GM06990 (cell line): ENCODE measurements at regions not wholly inside any gene's neighbourhood (a gene's known extent, or its start where the extent isn't known, plus 50 kb on each side); places are given as distances from the start of the nearest gene placed in this dataset.

Source experiments
- DNase-seq: peaks from one replicate; pipeline ENCODE4 v3.0.0-alpha.2; 2011; ENCODE audit not compliant: insufficient read length; ENCODE audit errors: extremely low read depth
- H3K27me3 ChIP-seq: replicated peaks from 2 replicates; pipeline ENCODE4 v1.6.0; 2011; ENCODE audit warnings: low read length; ENCODE audit not compliant: control insufficient read depth, insufficient read depth
- H3K36me3 ChIP-seq: 2 replicates; pipeline ENCODE4 v1.5.1; 2011; ENCODE audit warnings: low read length; ENCODE audit not compliant: control insufficient read depth, insufficient read depth
- H3K4me3 ChIP-seq: replicated peaks from 2 replicates; pipeline ENCODE4 v1.5.1; 2011; ENCODE audit warnings: low read depth, mild to moderate bottlenecking, control low read depth, low read length
- CTCF ChIP-seq: IDR thresholded peaks from 2 replicates; pipeline ENCODE4 v1.5.1; 2011; ENCODE audit warnings: low read length, control low read depth, mild to moderate bottlenecking, inconsistent platforms; ENCODE audit not compliant: insufficient read depth, poor library complexity, severe bottlenecking

- Histone ChIP-seq H3K4me3 (no peak overlapping the region), H3K27me3 (no peaks in the 10 kb centered on the region), H3K36me3 (no peaks in the 10 kb centered on the region)
- no peak for TF ChIP-seq CTCF
- DNase-seq, result no peak
Observed at GRCh38 chr9:91056486-91056885, 254.9 kb downstream of the SYK start.

GRCh38 chr9:91056917-91057316, 255.3 kb downstream of the SYK start:
- Histone ChIP-seq H3K36me3 (no peaks in the 10 kb centered on the region), H3K27me3 (no peaks in the 10 kb centered on the region), H3K4me3 (no peak overlapping the region)
- TF ChIP-seq CTCF, result no peak
- DNase-seq, result no peak

GRCh38 chr9:91059713-91060112, 258.1 kb downstream of the SYK start:
- H3K36me3 ChIP-seq, result no peaks in the 10 kb centered on the region
- DNase-seq, result no peak
- H3K27me3 ChIP-seq, result no peaks in the 10 kb centered on the region; the same call in 1 of the 2 replicates

GRCh38 chr9:91060520-91061343, 259.1 kb downstream of the SYK start:
- Histone ChIP-seq H3K4me3 (no peak overlapping the region), H3K36me3 (no peaks in the 10 kb centered on the region), H3K27me3 (no peaks in the 10 kb centered on the region; the same call in 1 of the 2 replicates)
- DNase-seq, result no peak
- no peak for TF ChIP-seq CTCF

More at GRCh38 chr9:91059713-91060112, 258.1 kb downstream of the SYK start:
- no peak for TF ChIP-seq CTCF
- H3K4me3 ChIP-seq, result no peak overlapping the region

- Histone ChIP-seq H3K4me3 (no peak overlapping the region), H3K27me3 (no peaks in the 10 kb centered on the region; the same call in 1 of the 2 replicates), H3K36me3 (no peaks in the 10 kb centered on the region)
- TF ChIP-seq CTCF, result no peak
- DNase-seq, result no peak
Observed at GRCh38 chr9:91061506-91061905, 259.9 kb downstream of the SYK start.

- Histone ChIP-seq H3K27me3 (no peaks in the 10 kb centered on the region; the same call in 1 of the 2 replicates), H3K4me3 (no peak overlapping the region), H3K36me3 (no peaks in the 10 kb centered on the region)
- TF ChIP-seq CTCF, result no peak
- DNase-seq, result no peak
Observed at GRCh38 chr9:91062281-91062680, 260.7 kb downstream of the SYK start.
